Esophagus squamous epithelium (tissue), 4 donors: ENCODE measurements at regions not wholly inside any gene's neighbourhood (a gene's known extent, or its start where the extent isn't known, plus 50 kb on each side); places are given as distances from the start of the nearest gene placed in this dataset.

ENCODE experiments used
- POLR2A ChIP-seq, 4 donors: fragments of 450-650 bp; IDR thresholded peaks; one replicate each; pipeline ENCODE4 v1.6.1; 2017; ENCODE audit warnings: antibody characterized with exemption in 4 of 4, mild to moderate bottlenecking in 4 of 4, moderate library complexity in 3 of 4
- TF ChIP-seq, protein P1 (sequence below), 6 experiments: fragments of 450-650 bp in 4 of 6; fragments of 200-600 bp in 2 of 6; sonication (generic) in 2 of 6; IDR thresholded peaks; one replicate each; pipeline ENCODE4 v1.5.1; 2016 to 2019; ENCODE audit warnings: antibody characterized with exemption in 6 of 6, mild to moderate bottlenecking in 4 of 6, moderate library complexity in 4 of 6

- TF ChIP-seq, protein P1, sequence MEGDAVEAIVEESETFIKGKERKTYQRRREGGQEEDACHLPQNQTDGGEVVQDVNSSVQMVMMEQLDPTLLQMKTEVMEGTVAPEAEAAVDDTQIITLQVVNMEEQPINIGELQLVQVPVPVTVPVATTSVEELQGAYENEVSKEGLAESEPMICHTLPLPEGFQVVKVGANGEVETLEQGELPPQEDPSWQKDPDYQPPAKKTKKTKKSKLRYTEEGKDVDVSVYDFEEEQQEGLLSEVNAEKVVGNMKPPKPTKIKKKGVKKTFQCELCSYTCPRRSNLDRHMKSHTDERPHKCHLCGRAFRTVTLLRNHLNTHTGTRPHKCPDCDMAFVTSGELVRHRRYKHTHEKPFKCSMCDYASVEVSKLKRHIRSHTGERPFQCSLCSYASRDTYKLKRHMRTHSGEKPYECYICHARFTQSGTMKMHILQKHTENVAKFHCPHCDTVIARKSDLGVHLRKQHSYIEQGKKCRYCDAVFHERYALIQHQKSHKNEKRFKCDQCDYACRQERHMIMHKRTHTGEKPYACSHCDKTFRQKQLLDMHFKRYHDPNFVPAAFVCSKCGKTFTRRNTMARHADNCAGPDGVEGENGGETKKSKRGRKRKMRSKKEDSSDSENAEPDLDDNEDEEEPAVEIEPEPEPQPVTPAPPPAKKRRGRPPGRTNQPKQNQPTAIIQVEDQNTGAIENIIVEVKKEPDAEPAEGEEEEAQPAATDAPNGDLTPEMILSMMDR (IDR thresholded peaks at IDR 0.05) = peak in 1 of 6 experiments; percentile 5
- no peak for TF ChIP-seq POLR2A (IDR thresholded peaks at IDR 0.05)
Measured at GRCh38 chr5:125484742-125485641, 738.6 kb upstream of the ZNF608 start.
